H7 (cell line): ENCODE measurements at regions not wholly inside any gene's neighbourhood (a gene's known extent, or its start where the extent isn't known, plus 50 kb on each side); places are given as distances from the start of the nearest gene placed in this dataset.

ENCODE experiments used
- DNase-seq: peaks from one replicate; pipeline ENCODE4 v3.0.0; 2012
- H3K27me3 ChIP-seq: 2 replicates; pipeline ENCODE4 v1.6.0; 2011; ENCODE audit warnings: mild to moderate bottlenecking, low read length; ENCODE audit not compliant: control insufficient read depth, insufficient read depth
- H3K36me3 ChIP-seq: replicated peaks from 2 replicates; pipeline ENCODE4 v1.5.1; 2011; ENCODE audit warnings: low read length; ENCODE audit not compliant: control insufficient read depth, insufficient read depth
- H3K4me3 ChIP-seq: 2 replicates; pipeline ENCODE4 v1.5.1; 2011; ENCODE audit warnings: low read depth, mild to moderate bottlenecking, control low read depth, low read length, moderate library complexity; ENCODE audit not compliant: insufficient read depth

GRCh38 chr13:111556496-111556895 lies 236.1 kb downstream of the TEX29 start:
- Histone ChIP-seq H3K4me3 (no peak overlapping the region), H3K36me3 (no peaks in the 10 kb centered on the region), H3K27me3 (no peaks in the 10 kb centered on the region; the same call in 1 of the 2 replicates)
- no peak for DNase-seq

- H3K4me3 ChIP-seq = no peak overlapping the region
- no peak for DNase-seq
- H3K36me3 ChIP-seq = no peaks in the 10 kb centered on the region
- no peaks in the 10 kb centered on the region for H3K27me3 ChIP-seq
These were observed 237.7 kb downstream of the TEX29 start for GRCh38 chr13:111557921-111558699.

GRCh38 chr13:111558700-111559088 lies 238.3 kb downstream of the TEX29 start:
- Histone ChIP-seq H3K36me3 (no peaks in the 10 kb centered on the region), H3K4me3 (no peak overlapping the region), H3K27me3 (no peaks in the 10 kb centered on the region)
- DNase-seq = no peak

DNA sequence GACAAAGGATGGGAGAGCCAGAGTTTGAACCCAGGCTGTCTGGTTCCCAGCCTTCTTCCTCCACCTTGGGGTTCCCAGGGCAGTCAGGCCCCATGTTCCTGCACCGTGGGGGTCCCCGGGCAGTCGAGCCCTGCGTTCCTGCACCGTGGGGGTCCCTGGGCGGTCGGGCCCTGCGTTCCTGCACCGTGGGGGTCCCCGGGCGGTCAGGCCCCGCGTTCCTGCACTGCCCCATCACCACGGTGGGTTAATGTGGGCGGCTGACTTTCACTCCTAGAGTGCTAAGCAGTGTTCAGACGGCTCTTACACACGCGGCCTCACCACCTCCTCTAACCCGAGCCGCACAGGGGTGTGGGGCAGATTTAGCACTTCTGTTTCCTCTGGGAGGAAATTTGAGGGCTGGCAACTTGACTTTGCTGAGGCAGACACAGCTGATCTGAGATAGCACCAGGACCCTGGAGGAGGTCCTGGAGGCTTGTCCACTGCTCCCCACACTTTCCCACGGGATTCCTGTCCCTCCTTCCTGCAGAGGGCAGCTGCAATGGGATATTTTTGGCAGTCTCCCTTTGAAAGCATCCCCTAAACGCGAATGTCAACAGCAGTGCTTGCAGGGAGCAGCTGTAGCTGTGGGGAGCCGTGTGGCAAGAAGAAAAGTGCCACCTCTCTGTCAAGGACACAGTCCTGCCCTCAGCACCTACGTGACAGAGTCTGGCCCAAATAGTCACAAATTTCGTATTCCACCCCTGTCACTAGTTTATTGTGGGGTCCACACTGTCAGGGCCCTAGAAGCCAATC lies 239.4 kb downstream of the TEX29 start:
- DNase-seq = peak; percentile 74
- Histone ChIP-seq H3K4me3 (no peak overlapping the region), H3K36me3 (no peaks in the 10 kb centered on the region), H3K27me3 (no peaks in the 10 kb centered on the region)

GRCh38 chr13:111561091-111561781 lies 240.8 kb downstream of the TEX29 start:
- Histone ChIP-seq H3K36me3 (no peaks in the 10 kb centered on the region), H3K4me3 (no peak overlapping the region), H3K27me3 (no peaks in the 10 kb centered on the region)
- no peak for DNase-seq

GRCh38 chr13:111562716-111563115 lies 242.3 kb downstream of the TEX29 start:
- Histone ChIP-seq H3K36me3 (no peaks in the 10 kb centered on the region), H3K27me3 (no peaks in the 10 kb centered on the region), H3K4me3 (no peak overlapping the region)
- no peak for DNase-seq

DNA sequence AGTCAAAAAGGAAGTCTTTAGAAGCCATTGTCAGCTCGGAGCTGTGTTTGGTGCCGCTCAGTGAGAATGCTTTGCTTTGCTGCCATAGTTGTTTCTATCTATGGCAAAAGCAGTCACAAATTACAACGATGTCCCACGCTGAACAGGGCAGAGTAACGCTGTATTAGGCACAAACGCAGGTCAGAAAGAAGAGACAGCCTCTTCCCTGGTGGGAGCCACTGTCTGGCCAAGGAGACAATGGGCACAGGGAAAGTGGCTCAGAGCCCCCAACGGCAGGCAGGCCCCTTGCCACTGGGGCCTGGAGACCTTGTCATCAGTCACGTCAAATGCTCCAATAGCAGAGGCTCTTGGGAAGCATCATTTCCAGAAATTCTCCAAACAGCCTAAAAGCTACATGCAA lies 244.2 kb downstream of the TEX29 start:
- Histone ChIP-seq H3K27me3 (no peaks in the 10 kb centered on the region), H3K4me3 (no peak overlapping the region), H3K36me3 (no peaks in the 10 kb centered on the region)
- no peak for DNase-seq

DNA sequence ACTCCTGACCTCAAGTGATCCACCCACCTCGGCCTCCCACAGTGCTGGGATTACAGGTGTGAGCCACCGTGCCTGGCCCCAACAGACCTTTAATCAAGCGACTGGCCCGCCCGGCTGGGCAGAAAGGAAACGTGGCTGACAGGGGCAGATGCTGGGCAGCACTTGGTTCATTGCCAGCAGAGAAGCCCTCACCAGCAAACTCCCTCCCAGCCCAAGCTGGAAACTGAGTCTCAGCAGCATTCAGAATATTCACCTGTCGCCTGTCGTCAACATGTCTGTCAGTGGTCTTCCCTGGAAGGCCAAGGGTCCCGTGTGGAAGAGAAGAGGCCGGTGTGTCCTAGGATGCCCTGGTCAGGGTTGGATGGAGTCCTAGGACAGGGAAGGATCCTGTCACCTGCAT lies 245.0 kb downstream of the TEX29 start:
- DNase-seq = no peak
- no peaks in the 10 kb centered on the region for H3K36me3 ChIP-seq
- no peak overlapping the region for H3K4me3 ChIP-seq
- H3K27me3 ChIP-seq = no peaks in the 10 kb centered on the region

- H3K4me3 ChIP-seq = no peak overlapping the region
- DNase-seq = no peak
- no peaks in the 10 kb centered on the region for H3K27me3 ChIP-seq
- H3K36me3 ChIP-seq = no peaks in the 10 kb centered on the region
These were observed 246.1 kb downstream of the TEX29 start for GRCh38 chr13:111566567-111566966.

- no peaks in the 10 kb centered on the region for H3K27me3 ChIP-seq
- no peak overlapping the region for H3K4me3 ChIP-seq
- no peaks in the 10 kb centered on the region for H3K36me3 ChIP-seq
- DNase-seq = no peak
These were observed 247.2 kb downstream of the TEX29 start for GRCh38 chr13:111567637-111568036.

DNA sequence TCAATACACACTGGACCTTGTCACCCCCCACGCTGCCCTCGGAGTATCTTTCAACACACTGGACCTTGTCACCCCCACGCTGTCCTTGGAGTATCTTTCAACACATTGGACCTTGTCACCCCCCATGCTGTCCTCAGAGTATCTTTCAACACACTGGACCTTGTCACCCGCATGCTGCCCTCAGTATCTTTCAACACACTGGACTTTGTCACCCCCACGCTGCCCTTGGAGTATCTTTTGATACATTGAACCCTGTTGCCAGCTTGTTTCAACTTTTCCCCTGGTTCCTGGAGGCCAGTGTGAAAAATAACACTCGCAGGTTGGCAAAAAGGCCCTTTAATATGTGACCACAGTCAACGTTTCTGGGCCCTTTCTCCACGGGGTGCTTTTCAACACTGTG lies 247.8 kb downstream of the TEX29 start:
- Histone ChIP-seq H3K27me3 (no peaks in the 10 kb centered on the region), H3K36me3 (no peaks in the 10 kb centered on the region), H3K4me3 (no peak overlapping the region)
- DNase-seq = no peak

- no peaks in the 10 kb centered on the region for H3K36me3 ChIP-seq
- DNase-seq = no peak
These were observed 250.5 kb downstream of the TEX29 start for GRCh38 chr13:111570911-111571310.

DNA sequence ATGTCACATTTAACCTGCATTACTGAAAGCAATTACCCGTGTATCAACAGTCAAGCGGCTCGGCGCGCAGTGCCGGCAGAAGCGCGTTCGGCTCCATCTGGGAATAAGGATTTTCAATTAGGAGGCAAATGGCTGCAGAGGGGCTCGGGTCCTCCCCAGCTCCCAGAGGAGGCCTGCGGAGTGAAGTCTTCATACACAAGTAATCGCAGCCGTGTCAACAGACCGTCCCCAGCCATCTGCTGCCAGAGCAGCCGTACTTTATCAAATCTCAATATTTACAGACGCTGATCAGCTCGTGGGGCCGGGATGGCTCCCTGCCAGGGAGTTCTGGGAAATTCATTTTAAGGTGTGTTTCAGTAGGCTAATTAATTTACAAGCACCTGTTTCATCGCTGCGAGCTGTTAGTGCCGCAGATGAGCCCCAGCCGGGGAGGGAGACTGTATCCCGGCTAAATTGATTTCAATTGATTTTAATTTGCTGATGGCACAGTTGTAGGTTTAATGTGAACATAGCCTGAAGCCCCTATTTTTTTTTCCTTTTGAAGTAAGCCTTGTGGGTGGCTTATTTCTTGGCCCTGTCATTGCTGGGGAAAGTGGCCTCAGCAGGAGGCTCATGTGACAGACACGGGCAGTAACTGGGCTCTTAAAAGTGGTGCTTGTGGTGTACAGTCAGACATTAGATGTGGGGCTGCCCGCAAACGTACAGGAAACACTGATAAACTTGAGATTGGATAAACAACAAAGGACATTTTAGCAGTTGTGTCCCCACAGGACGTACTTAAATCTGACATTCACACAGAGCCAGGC lies 252.7 kb downstream of the TEX29 start:
- Histone ChIP-seq H3K4me3 (no peak overlapping the region), H3K36me3 (no peaks in the 10 kb centered on the region), H3K27me3 (no peaks in the 10 kb centered on the region)
- no peak for DNase-seq

More at GRCh38 chr13:111570911-111571310, 250.5 kb downstream of the TEX29 start:
- Histone ChIP-seq H3K27me3 (no peaks in the 10 kb centered on the region), H3K4me3 (no peak overlapping the region)

DNA sequence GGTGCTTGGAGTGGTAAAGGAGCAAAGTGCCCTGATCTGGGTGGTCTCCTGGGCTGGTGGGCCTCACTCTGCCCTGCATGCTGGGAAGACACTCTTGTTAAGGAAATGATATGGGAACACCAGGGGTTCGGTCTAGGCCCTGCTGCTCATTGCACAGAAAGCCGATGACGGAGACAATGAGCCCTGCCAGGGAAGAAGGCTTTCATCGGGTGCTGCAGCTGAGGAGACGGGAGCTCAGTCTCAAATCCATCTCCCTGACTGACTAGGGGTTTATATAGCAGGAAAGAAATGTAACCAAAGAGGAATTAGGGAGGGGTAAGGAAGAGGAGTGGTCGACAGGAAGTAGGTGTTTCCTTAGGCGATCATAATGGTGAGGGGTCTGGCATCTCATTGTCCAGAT lies 253.4 kb downstream of the TEX29 start:
- H3K36me3 ChIP-seq = no peaks in the 10 kb centered on the region
- H3K27me3 ChIP-seq = no peaks in the 10 kb centered on the region
- H3K4me3 ChIP-seq = no peak overlapping the region
- no peak for DNase-seq
